Stimulated activated CD4-positive, alpha-beta T cell treated with anti-CD3 and anti-CD28 coated beads, Interleukin-15, amount 100 ng/mL, for 24 hours (primary cell): ENCODE measurements at regions not wholly inside any gene's neighbourhood (a gene's known extent, or its start where the extent isn't known, plus 50 kb on each side); places are given as distances from the start of the nearest gene placed in this dataset.

Experiments used
- DNase-seq: peaks from one replicate; pipeline ENCODE4 v3.0.0-alpha.2; 2020

GRCh38 chr2:19579461-19579860 is 221.0 kb upstream of the OSR1 start:
- DNase-seq, result no peak

- no peak for DNase-seq
Observed at GRCh38 chr2:19577723-19578122, 219.3 kb upstream of the OSR1 start.

- DNase-seq, result no peak
Observed at GRCh38 chr2:19576411-19576810, 218.0 kb upstream of the OSR1 start.

GRCh38 chr2:19575641-19576040 is 217.2 kb upstream of the OSR1 start:
- no peak for DNase-seq

GRCh38 chr2:19574778-19575260 is 216.4 kb upstream of the OSR1 start:
- no peak for DNase-seq

- DNase-seq, result no peak
Observed at GRCh38 chr2:19573784-19574183, 215.4 kb upstream of the OSR1 start.

GRCh38 chr2:19571773-19572172 is 213.3 kb upstream of the OSR1 start:
- no peak for DNase-seq

- DNase-seq, result no peak
Observed at GRCh38 chr2:19569300-19569791, 210.9 kb upstream of the OSR1 start.

GRCh38 chr2:19568809-19569208 is 210.4 kb upstream of the OSR1 start:
- DNase-seq, result no peak

- DNase-seq, result no peak
Observed at GRCh38 chr2:19560785-19561184, 202.4 kb upstream of the OSR1 start.

- no peak for DNase-seq
Observed at GRCh38 chr2:19559596-19560240, 201.3 kb upstream of the OSR1 start.

- DNase-seq, result no peak
Observed at GRCh38 chr2:19556648-19557047, 198.2 kb upstream of the OSR1 start.

GRCh38 chr2:19554520-19554919 is 196.1 kb upstream of the OSR1 start:
- no peak for DNase-seq

- DNase-seq, result no peak
Observed at GRCh38 chr2:19552270-19552669, 193.8 kb upstream of the OSR1 start.

GRCh38 chr2:19550750-19551149 is 192.3 kb upstream of the OSR1 start:
- DNase-seq, result no peak

- DNase-seq, result no peak
Observed at GRCh38 chr2:19549821-19550220, 191.4 kb upstream of the OSR1 start.

GRCh38 chr2:19548116-19548515 is 189.7 kb upstream of the OSR1 start:
- no peak for DNase-seq

- no peak for DNase-seq
Observed at GRCh38 chr2:19547321-19547720, 188.9 kb upstream of the OSR1 start.

- DNase-seq, result no peak
Observed at GRCh38 chr2:19545507-19545906, 187.1 kb upstream of the OSR1 start.

GRCh38 chr2:19543663-19544383 is 185.4 kb upstream of the OSR1 start:
- no peak for DNase-seq

GRCh38 chr2:19542796-19543662 is 184.6 kb upstream of the OSR1 start:
- no peak for DNase-seq

GRCh38 chr2:19541884-19542283 is 183.5 kb upstream of the OSR1 start:
- DNase-seq, result no peak

- DNase-seq, result no peak
Observed at GRCh38 chr2:19540739-19541525, 182.5 kb upstream of the OSR1 start.
